Naive thymus-derived CD4-positive, alpha-beta T cell (primary cell): ENCODE measurements at regions not wholly inside any gene's neighbourhood (a gene's known extent, or its start where the extent isn't known, plus 50 kb on each side); places are given as distances from the start of the nearest gene placed in this dataset.
A peak's percentile ranks its signal among the peaks of the same experiment; 100 is the strongest.

ENCODE experiments used
- ATAC-seq: fragments of 150-1000 bp; cut with Tn5 transposase; 2 replicates; pipeline ENCODE4 v1.10.0; 2021; ENCODE audit warnings: mild to moderate bottlenecking, moderate library complexity
- CTCF ChIA-PET: fragments of 350-600 bp; sonication (Branson Sonifier 250); formaldehyde crosslinking; loops from one replicate; lab custom pipeline; 2021; ENCODE audit warnings: antibody characterized with exemption; lab: Charles Lee
- POLR2A ChIA-PET: fragments of 350-600 bp; sonication (Branson Sonifier 250); formaldehyde crosslinking; loops from one replicate; lab custom pipeline; 2021; ENCODE audit warnings: antibody characterized with exemption, inconsistent platforms; lab: Charles Lee
- DNase-seq, 9 donors: peaks; one replicate each; pipeline versions ENCODE4 v3.0.0 to v3.0.0-alpha.2; 2020 to 2022; ENCODE audit warnings: mixed read lengths in 1 of 9
- H3K27ac ChIP-seq: one replicate; pipeline ENCODE4 v1.7.0; 2013; ENCODE audit warnings: mild to moderate bottlenecking, low read depth, low read length, moderate library complexity
- H3K27me3 ChIP-seq, 2 donors: one replicate each; pipeline ENCODE4 v1.7.0; 2013; ENCODE audit warnings: low read length in 2 of 2, mild to moderate bottlenecking in 2 of 2, moderate library complexity in 2 of 2; ENCODE audit not compliant: control insufficient read depth in 2 of 2, insufficient read depth in 2 of 2
- H3K36me3 ChIP-seq, 3 experiments: 1 replicate in 2 of 3; 2 replicates in 1 of 3; pipeline ENCODE4 v1.7.0; 2013; ENCODE audit warnings: low read length in 3 of 3, mild to moderate bottlenecking in 3 of 3, moderate library complexity in 1 of 3; ENCODE audit not compliant: insufficient read depth in 3 of 3, control insufficient read depth in 2 of 3
- H3K4me1 ChIP-seq, 2 donors: one replicate each; pipeline ENCODE4 v1.7.0; 2013; ENCODE audit warnings: low read length in 2 of 2, mild to moderate bottlenecking in 2 of 2, moderate library complexity in 1 of 2; ENCODE audit not compliant: control insufficient read depth in 2 of 2, insufficient read depth in 2 of 2
- H3K4me3 ChIP-seq: 2 replicates; pipeline ENCODE4 v1.7.0; 2013; ENCODE audit warnings: mild to moderate bottlenecking, low read length
- H3K9me3 ChIP-seq, 3 experiments: 1 replicate in 2 of 3; 2 replicates in 1 of 3; pipeline ENCODE4 v1.7.0; 2013; ENCODE audit warnings: low read length in 3 of 3; ENCODE audit not compliant: control insufficient read depth in 2 of 3
- H3K27ac Mint-ChIP-seq, 9 donors: one replicate each; pipeline ENCODE4 v1.8.0; 2020 to 2022; ENCODE audit warnings: mixed read lengths in 9 of 9, mild to moderate bottlenecking in 8 of 9, moderate library complexity in 5 of 9, inconsistent platforms in 2 of 9
- H3K27me3 Mint-ChIP-seq, 5 donors: one replicate each; pipeline ENCODE4 v1.8.0; 2021 to 2022; ENCODE audit warnings: mixed read lengths in 5 of 5, mild to moderate bottlenecking in 1 of 5
- H3K36me3 Mint-ChIP-seq, 5 donors: one replicate each; pipeline ENCODE4 v1.8.0; 2020 to 2022; ENCODE audit warnings: mixed read lengths in 5 of 5, mild to moderate bottlenecking in 3 of 5, inconsistent platforms in 1 of 5
- H3K4me1 Mint-ChIP-seq, 7 donors: one replicate each; pipeline ENCODE4 v1.8.0; 2020 to 2022; ENCODE audit warnings: mixed read lengths in 7 of 7, mild to moderate bottlenecking in 3 of 7, inconsistent platforms in 1 of 7
- H3K4me3 Mint-ChIP-seq, 10 donors: one replicate each; pipeline ENCODE4 v1.8.0; 2020 to 2022; ENCODE audit warnings: mild to moderate bottlenecking in 10 of 10, mixed read lengths in 10 of 10, moderate library complexity in 6 of 10, inconsistent platforms in 2 of 10
- H3K9me3 Mint-ChIP-seq, 11 donors: one replicate each; pipeline ENCODE4 v1.8.0; 2020 to 2022; ENCODE audit warnings: mixed read lengths in 11 of 11, mild to moderate bottlenecking in 4 of 11, inconsistent platforms in 1 of 11, moderate library complexity in 1 of 11
- intact Hi-C, 2 donors: fragments of 100-400 bp; cut with micrococcal nuclease; formaldehyde crosslinking; loops; one replicate each; pipeline ENCODE4 v1.15.1; 2023

- no peaks in the 10 kb centered on the region for H3K27me3 Mint-ChIP-seq
- H3K9me3 Mint-ChIP-seq = no peaks in the 10 kb centered on the region
- Histone ChIP-seq H3K4me3 (no peak overlapping the region), H3K27ac (no peak overlapping the region), H3K4me1 (peaks cover 0 to 5% of the 10 kb centered on the region in 2 donors), H3K27me3 (no peaks in the 10 kb centered on the region), H3K9me3 (no peaks in the 10 kb centered on the region), H3K36me3 (no peaks in the 10 kb centered on the region)
- peaks cover 0 to 4% (median 0%) of the 10 kb centered on the region in 5 donors for H3K36me3 Mint-ChIP-seq
- no peak for ATAC-seq
- peak overlapping the region in 2 of 9 donors; percentile 12 to 21 for H3K27ac Mint-ChIP-seq
- no peak for DNase-seq
- CTCF ChIA-PET = no interaction called here
- POLR2A ChIA-PET = no interaction called here
- H3K4me3 Mint-ChIP-seq = no peak overlapping the region
- peaks cover 14 to 35% (median 25%) of the 10 kb centered on the region in 7 donors for H3K4me1 Mint-ChIP-seq
- intact Hi-C loops = no loop called here
Observed at GRCh38 chr12:107464644-107465043, 221.0 kb upstream of the PWP1 start.

GRCh38 chr12:107465625-107466024 lies 220.0 kb upstream of the PWP1 start:
- peaks cover 20 to 40% (median 25%) of the 10 kb centered on the region in 7 donors for H3K4me1 Mint-ChIP-seq
- H3K36me3 ChIP-seq = no peaks in the 10 kb centered on the region
- H3K36me3 Mint-ChIP-seq = peaks cover 0 to 4% (median 0%) of the 10 kb centered on the region in 5 donors
- CTCF ChIA-PET = no interaction called here
- ATAC-seq (no peak), DNase-seq (no peak)
- intact Hi-C loops = no loop called here
- H3K9me3 Mint-ChIP-seq = no peaks in the 10 kb centered on the region
- POLR2A ChIA-PET = no interaction called here
- no peaks in the 10 kb centered on the region for H3K27me3 Mint-ChIP-seq
- no peak overlapping the region for H3K4me3 Mint-ChIP-seq
- H3K4me3 ChIP-seq = no peak overlapping the region
- no peaks in the 10 kb centered on the region for H3K27me3 ChIP-seq
- no peak overlapping the region for H3K27ac ChIP-seq
- no peaks in the 10 kb centered on the region for H3K9me3 ChIP-seq
- peaks cover 0 to 5% of the 10 kb centered on the region in 2 donors for H3K4me1 ChIP-seq
- H3K27ac Mint-ChIP-seq = peak overlapping the region in 3 of 9 donors; percentile 4 to 69 (median 36)

GRCh38 chr12:107467716-107468115 lies 217.9 kb upstream of the PWP1 start:
- Mint-ChIP-seq H3K9me3 (no peaks in the 10 kb centered on the region), H3K4me3 (no peak overlapping the region), H3K27me3 (no peaks in the 10 kb centered on the region), H3K36me3 (no peaks in the 10 kb centered on the region), H3K27ac (no peak overlapping the region), H3K4me1 (peaks cover 16 to 53% (median 27%) of the 10 kb centered on the region in 7 donors)
- ATAC-seq (no peak), DNase-seq (no peak)
- H3K4me1 ChIP-seq = peaks cover 0 to 5% of the 10 kb centered on the region in 2 donors
- no peaks in the 10 kb centered on the region for H3K27me3 ChIP-seq
- H3K36me3 ChIP-seq = no peaks in the 10 kb centered on the region
- no peak overlapping the region for H3K27ac ChIP-seq
- no peak overlapping the region for H3K4me3 ChIP-seq
- no peaks in the 10 kb centered on the region for H3K9me3 ChIP-seq
- ChIA-PET CTCF (no interaction called here), POLR2A (no interaction called here)
- intact Hi-C loops = no loop called here

GRCh38 chr12:107468182-107468581 lies 217.4 kb upstream of the PWP1 start:
- ChIA-PET POLR2A (interaction anchor here (0.5 kb wide), 1 partner anchor 110 kb away, joined by 3 read pairs; no protein-coding TSS in a partner anchor), CTCF (no interaction called here)

GRCh38 chr12:107469011-107469410 lies 216.6 kb upstream of the PWP1 start:
- peaks cover 16 to 60% (median 29%) of the 10 kb centered on the region in 7 donors for H3K4me1 Mint-ChIP-seq
- CTCF ChIA-PET = interaction anchor here (0.5 kb wide), 1 partner anchor 11 kb away, joined by 4 read pairs; no protein-coding TSS in a partner anchor
- no peaks in the 10 kb centered on the region for H3K9me3 Mint-ChIP-seq
- H3K27ac Mint-ChIP-seq = peak overlapping the region in 1 of 9 donors; percentile 5
- intact Hi-C loops = no loop called here
- no peaks in the 10 kb centered on the region for H3K27me3 Mint-ChIP-seq
- H3K4me3 ChIP-seq = no peak overlapping the region
- no peaks in the 10 kb centered on the region for H3K27me3 ChIP-seq
- no peak for ATAC-seq
- H3K36me3 Mint-ChIP-seq = no peaks in the 10 kb centered on the region
- POLR2A ChIA-PET = no interaction called here
- H3K27ac ChIP-seq = no peak overlapping the region
- no peak for DNase-seq
- H3K4me1 ChIP-seq = peaks cover 0 to 5% of the 10 kb centered on the region in 2 donors
- no peaks in the 10 kb centered on the region for H3K9me3 ChIP-seq
- no peak overlapping the region for H3K4me3 Mint-ChIP-seq
- no peaks in the 10 kb centered on the region for H3K36me3 ChIP-seq

More at GRCh38 chr12:107468182-107468581, 217.4 kb upstream of the PWP1 start:
- Histone ChIP-seq H3K27me3 (no peaks in the 10 kb centered on the region), H3K4me1 (peaks cover 0 to 5% of the 10 kb centered on the region in 2 donors), H3K36me3 (no peaks in the 10 kb centered on the region), H3K27ac (no peak overlapping the region), H3K9me3 (no peaks in the 10 kb centered on the region), H3K4me3 (no peak overlapping the region)
- H3K4me3 Mint-ChIP-seq = no peak overlapping the region
- H3K9me3 Mint-ChIP-seq = no peaks in the 10 kb centered on the region
- peak overlapping the region in 2 of 9 donors; percentile 1 to 5 for H3K27ac Mint-ChIP-seq
- intact Hi-C loops = no loop called here
- no peak for ATAC-seq
- H3K36me3 Mint-ChIP-seq = no peaks in the 10 kb centered on the region
- no peaks in the 10 kb centered on the region for H3K27me3 Mint-ChIP-seq
- DNase-seq = no peak
- H3K4me1 Mint-ChIP-seq = peaks cover 16 to 57% (median 28%) of the 10 kb centered on the region in 7 donors

- Mint-ChIP-seq H3K4me1 (peaks cover 28 to 69% (median 42%) of the 10 kb centered on the region in 7 donors), H3K36me3 (no peaks in the 10 kb centered on the region), H3K27me3 (no peaks in the 10 kb centered on the region), H3K4me3 (no peak overlapping the region), H3K27ac (peak overlapping the region in 1 of 9 donors; percentile 59), H3K9me3 (no peaks in the 10 kb centered on the region)
- Histone ChIP-seq H3K36me3 (no peaks in the 10 kb centered on the region), H3K4me3 (no peak overlapping the region), H3K27ac (no peak overlapping the region), H3K27me3 (no peaks in the 10 kb centered on the region), H3K9me3 (no peaks in the 10 kb centered on the region), H3K4me1 (peaks cover 0 to 5% of the 10 kb centered on the region in 2 donors)
- CTCF ChIA-PET = no interaction called here
- ATAC-seq (no peak), DNase-seq (no peak)
- intact Hi-C loops = no loop called here
- POLR2A ChIA-PET = no interaction called here
Observed at GRCh38 chr12:107470645-107471044, 215.0 kb upstream of the PWP1 start.

GRCh38 chr12:107472308-107472707 lies 213.3 kb upstream of the PWP1 start:
- Mint-ChIP-seq H3K36me3 (no peaks in the 10 kb centered on the region), H3K27me3 (no peaks in the 10 kb centered on the region), H3K27ac (peak overlapping the region in 2 of 9 donors; percentile 0 to 37), H3K4me1 (peaks cover 23 to 68% (median 40%) of the 10 kb centered on the region in 7 donors), H3K4me3 (no peak overlapping the region), H3K9me3 (no peaks in the 10 kb centered on the region)
- H3K4me1 ChIP-seq = peaks cover 0 to 9% of the 10 kb centered on the region in 2 donors
- H3K36me3 ChIP-seq = no peaks in the 10 kb centered on the region
- no peaks in the 10 kb centered on the region for H3K9me3 ChIP-seq
- no peaks in the 10 kb centered on the region for H3K27me3 ChIP-seq
- no peak for ATAC-seq
- CTCF ChIA-PET = no interaction called here
- no peak overlapping the region for H3K4me3 ChIP-seq
- DNase-seq = no peak
- POLR2A ChIA-PET = no interaction called here
- intact Hi-C loops = no loop called here
- no peak overlapping the region for H3K27ac ChIP-seq
